Endothelial cell of umbilical vein (primary cell): ENCODE measurements at regions not wholly inside any gene's neighbourhood (a gene's known extent, or its start where the extent isn't known, plus 50 kb on each side); places are given as distances from the start of the nearest gene placed in this dataset.

Experiments used
- CTCF ChIP-seq, 2 donors: IDR thresholded peaks; 1 replicate in 1 of 2; 2 replicates in 1 of 2; pipeline ENCODE4 v1.5.1; 2011; ENCODE audit warnings: low read length in 2 of 2, mild to moderate bottlenecking in 2 of 2, moderate library complexity in 2 of 2, control low read depth in 1 of 2, inconsistent platforms in 1 of 2, low read depth in 1 of 2; ENCODE audit not compliant: insufficient read depth in 1 of 2; ENCODE audit errors: extremely low read depth in 1 of 2
- EZH2 ChIP-seq: IDR thresholded peaks from 2 replicates; pipeline ENCODE4 v1.6.1; 2012; ENCODE audit warnings: borderline replicate concordance, low read depth, mild to moderate bottlenecking, moderate library complexity, low read length, inconsistent platforms; ENCODE audit not compliant: severe bottlenecking
- POLR2A ChIP-seq: IDR thresholded peaks from 2 replicates; pipeline ENCODE4 v1.6.1; 2012; ENCODE audit warnings: low read depth, mild to moderate bottlenecking, control low read depth, low read length

GRCh38 chr12:58583940-58584339 is 336.4 kb downstream of the LRIG3 start:
- TF ChIP-seq CTCF (IDR thresholded peaks at IDR 0.05; ENCODE audit: extremely low read depth in 1 of 2, insufficient read depth in 1 of 2, low read depth in 1 of 2, low read length in 2 of 2) (no peak), POLR2A (no peak), EZH2 (no peak)
